B cell (primary cell): ENCODE measurements at regions not wholly inside any gene's neighbourhood (a gene's known extent, or its start where the extent isn't known, plus 50 kb on each side); places are given as distances from the start of the nearest gene placed in this dataset.
"Not testable (repeated sequence)": the region's sequence is repeated elsewhere in the genome, so short reads cannot be mapped to it uniquely, and the experiment has no call there.

Experiments used
- ATAC-seq: fragments of 200-7000 bp; cut with Tn5 transposase; one replicate; pipeline ENCODE4 v1.10.0; 2021; ENCODE audit warnings: low read depth, mild to moderate bottlenecking, moderate number of reproducible peaks, moderate library complexity
- CTCF ChIA-PET: fragments of 350-600 bp; sonication (Branson Sonifier 250); formaldehyde crosslinking; loops from one replicate; lab custom pipeline; 2021; ENCODE audit warnings: antibody characterized with exemption, inconsistent platforms; lab: Charles Lee
- POLR2A ChIA-PET: fragments of 350-600 bp; sonication (Branson Sonifier 250); formaldehyde crosslinking; loops from one replicate; lab custom pipeline; 2021; ENCODE audit warnings: antibody characterized with exemption; lab: Charles Lee
- DNase-seq: peaks from one replicate; pipeline ENCODE4 v3.0.0; 2013
- H2AFZ ChIP-seq: 2 replicates; pipeline ENCODE4 v1.6.1; 2012; ENCODE audit warnings: mild to moderate bottlenecking, low read depth, low read length; ENCODE audit not compliant: insufficient read depth, poor library complexity, severe bottlenecking
- H3K27ac ChIP-seq, 2 donors: 1 replicate in 1 of 2; 2 replicates in 1 of 2; pipeline ENCODE4 v1.5.1; 2012 to 2013; ENCODE audit warnings: low read length in 2 of 2, mild to moderate bottlenecking in 2 of 2, moderate library complexity in 1 of 2
- H3K27me3 ChIP-seq, 4 experiments: fragments of 200-600 bp in 1 of 4; sonication (generic) in 1 of 4; replicated peaks in 1 of 4; 1 replicate in 2 of 4; 2 replicates in 2 of 4; pipeline versions ENCODE4 v1.6.1 to v1.7.0; 2013 to 2016; ENCODE audit warnings: low read length in 3 of 4, mild to moderate bottlenecking in 2 of 4, mixed read lengths in 1 of 4, moderate library complexity in 1 of 4; ENCODE audit not compliant: insufficient read depth in 4 of 4, control insufficient read depth in 3 of 4; ENCODE audit errors: control extremely low read depth in 1 of 4
- H3K36me3 ChIP-seq, 2 experiments: replicated peaks in 1 of 2; 1 replicate in 1 of 2; 2 replicates in 1 of 2; pipeline versions ENCODE4 v1.6.1 to v1.7.1; 2013; ENCODE audit warnings: low read length in 1 of 2; ENCODE audit not compliant: insufficient read depth in 2 of 2, control insufficient read depth in 1 of 2; ENCODE audit errors: control extremely low read depth in 1 of 2, extremely low read depth in 1 of 2
- H3K4me1 ChIP-seq, 2 donors: fragments of 200-600 bp in 1 of 2; sonication (generic) in 1 of 2; 1 replicate in 1 of 2; 2 replicates in 1 of 2; pipeline versions ENCODE4 v1.5.1 to v1.6.1; 2013 to 2017; ENCODE audit warnings: low read length in 2 of 2; ENCODE audit not compliant: control insufficient read depth in 2 of 2, insufficient read depth in 2 of 2
- H3K4me2 ChIP-seq: replicated peaks from 2 replicates; pipeline ENCODE3; 2012; ENCODE audit warnings: mild to moderate bottlenecking, low read depth, low read length; ENCODE audit not compliant: poor library complexity, severe bottlenecking
- H3K4me3 ChIP-seq, 5 experiments: fragments of 200-600 bp in 1 of 5; sonication (generic) in 1 of 5; 1 replicate in 3 of 5; 2 replicates in 2 of 5; pipeline versions ENCODE4 v1.5.1 to v1.7.0; 2011 to 2016; ENCODE audit warnings: low read length in 4 of 5, mild to moderate bottlenecking in 4 of 5, low read depth in 2 of 5, control low read depth in 1 of 5, moderate library complexity in 1 of 5; ENCODE audit not compliant: insufficient read depth in 1 of 5; ENCODE audit errors: control extremely low read depth in 1 of 5, extremely low read depth in 1 of 5
- H3K79me2 ChIP-seq: fragments of 200-600 bp; sonication (generic); one replicate; pipeline ENCODE4 v1.6.0; 2016; ENCODE audit warnings: low read length; ENCODE audit not compliant: control insufficient read depth, insufficient read depth
- H3K9ac ChIP-seq: fragments of 200-600 bp; sonication (generic); 2 replicates; pipeline ENCODE4 v1.6.1; 2017; ENCODE audit warnings: mild to moderate bottlenecking, low read length, moderate library complexity
- H3K9me3 ChIP-seq, 3 donors: one replicate each; pipeline versions ENCODE4 v1.6.1 to v1.7.1; 2013; ENCODE audit warnings: low read length in 2 of 3; ENCODE audit not compliant: control insufficient read depth in 2 of 3, insufficient read depth in 1 of 3; ENCODE audit errors: control extremely low read depth in 1 of 3
- H4K20me1 ChIP-seq: 2 replicates; pipeline ENCODE4 v1.6.0; 2012; ENCODE audit warnings: mild to moderate bottlenecking, low read length; ENCODE audit not compliant: insufficient read depth, control insufficient read depth, poor library complexity, severe bottlenecking
- H3K27ac Mint-ChIP-seq: one replicate; pipeline ENCODE4 v1.8.0; 2021; ENCODE audit warnings: mixed read lengths
- H3K27me3 Mint-ChIP-seq: one replicate; pipeline ENCODE4 v1.8.0; 2021; ENCODE audit warnings: mixed read lengths
- H3K4me1 Mint-ChIP-seq: one replicate; pipeline ENCODE4 v1.8.0; 2021; ENCODE audit warnings: mixed read lengths
- H3K4me3 Mint-ChIP-seq: one replicate; pipeline ENCODE4 v1.8.0; 2021; ENCODE audit warnings: mixed read lengths
- H3K9me3 Mint-ChIP-seq: one replicate; pipeline ENCODE4 v1.8.0; 2022; ENCODE audit warnings: mixed read lengths; ENCODE audit not compliant: insufficient read depth
- EZH2 ChIP-seq: IDR thresholded peaks from 2 replicates; pipeline ENCODE4 v1.6.1; 2012; ENCODE audit warnings: borderline replicate concordance, low read depth, mild to moderate bottlenecking, moderate library complexity, low read length; ENCODE audit not compliant: insufficient read depth, poor library complexity, severe bottlenecking
- WGBS: methylation state at CpG from one replicate; pipeline ENCODE4 v1.1.5; 2013; ENCODE audit warnings: missing lambda C conversion rate; ENCODE audit not compliant: insufficient coverage; 5-methylcytosine and 5-hydroxymethylcytosine counted together
- intact Hi-C: fragments of 100-400 bp; cut with micrococcal nuclease; formaldehyde crosslinking; loops from one replicate; pipeline ENCODE4 v1.10.0; 2022
- TF ChIP-seq, protein P1 (sequence below): fragments of 200-600 bp; IDR thresholded peaks from one replicate; pipeline ENCODE4 v1.8.0; 2022; ENCODE audit warnings: antibody characterized with exemption, mild to moderate bottlenecking

DNA sequence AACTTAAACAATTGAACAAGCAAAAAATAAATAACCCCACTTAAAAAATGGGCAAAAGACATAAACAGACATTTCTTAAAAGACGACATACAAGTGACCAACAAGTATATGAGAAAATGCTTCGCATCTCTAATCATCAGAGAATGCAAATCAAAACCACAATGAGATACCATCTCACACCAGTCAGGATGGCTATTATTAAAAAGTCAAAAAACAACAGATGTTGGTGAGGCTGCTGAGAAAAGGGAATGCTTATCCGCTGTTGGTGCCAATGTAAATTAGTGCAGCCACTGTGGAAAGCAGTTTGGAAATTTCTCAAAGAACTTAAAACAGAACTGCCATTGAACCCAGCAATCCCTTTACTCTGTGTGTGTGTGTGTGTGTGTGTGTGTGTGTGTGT is 122.2 kb upstream of the TGFBR2 start:
- H4K20me1 ChIP-seq, H3K4me3 Mint-ChIP-seq, CTCF ChIA-PET, intact Hi-C loops, ATAC-seq, DNase-seq, H3K27ac Mint-ChIP-seq, H2AFZ ChIP-seq, H3K9me3 Mint-ChIP-seq, H3K9ac ChIP-seq, H3K79me2 ChIP-seq, POLR2A ChIA-PET, H3K4me2 ChIP-seq, H3K4me3 ChIP-seq, H3K27me3 Mint-ChIP-seq, H3K4me1 ChIP-seq, H3K27me3 ChIP-seq, H3K27ac ChIP-seq, H3K36me3 ChIP-seq: not testable (repeated sequence)
- peaks cover 13% of the 10 kb centered on the region for H3K4me1 Mint-ChIP-seq
- peaks cover 5 to 17% (median 6%) of the 10 kb centered on the region in 3 donors for H3K9me3 ChIP-seq
- WGBS, result no CpG with 5 or more reads among the region's 3 CpGs

DNA sequence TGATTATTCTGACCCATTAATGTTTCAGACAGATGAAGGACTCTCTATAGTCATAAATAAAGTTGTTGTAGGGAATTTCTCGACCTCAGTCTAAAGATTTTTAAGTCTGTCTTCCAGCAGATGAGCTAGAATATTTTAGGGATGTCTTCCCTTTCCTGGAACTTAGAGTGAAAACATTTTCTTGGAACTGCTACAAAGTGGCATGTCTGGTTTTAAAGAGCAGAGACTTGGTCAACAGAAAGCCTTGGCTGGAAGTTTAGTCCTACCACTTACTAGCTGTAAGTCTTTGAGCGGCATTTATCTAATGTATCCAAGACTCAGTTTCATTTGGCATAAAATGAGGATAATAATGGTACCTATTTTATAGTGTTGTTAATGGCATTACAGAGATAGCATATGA is 120.0 kb upstream of the TGFBR2 start:
- H3K9me3 ChIP-seq, result peaks cover 5 to 17% (median 11%) of the 10 kb centered on the region in 3 donors
- no peaks in the 10 kb centered on the region for H4K20me1 ChIP-seq
- H3K79me2 ChIP-seq, result no peaks in the 10 kb centered on the region
- DNase-seq (no peak), ATAC-seq (no peak)
- no peaks in the 10 kb centered on the region for H3K27me3 ChIP-seq
- no peak overlapping the region for H3K27ac Mint-ChIP-seq
- H3K4me1 ChIP-seq, result no peaks in the 10 kb centered on the region
- H3K27me3 Mint-ChIP-seq, result no peaks in the 10 kb centered on the region
- H3K4me2 ChIP-seq, result no peak overlapping the region
- H2AFZ ChIP-seq, result no peak overlapping the region
- intact Hi-C loops, result no loop called here
- POLR2A ChIA-PET, result no interaction called here
- CTCF ChIA-PET, result interaction anchor here (1.0 kb wide), 1 partner anchor 24 kb away, joined by 3 read pairs; no protein-coding TSS in a partner anchor
- no peak overlapping the region for H3K9ac ChIP-seq
- WGBS, result 80% methylated on average over 1 of the region's 2 CpGs
- peaks cover 5% of the 10 kb centered on the region for H3K9me3 Mint-ChIP-seq
- TF ChIP-seq, protein P1, sequence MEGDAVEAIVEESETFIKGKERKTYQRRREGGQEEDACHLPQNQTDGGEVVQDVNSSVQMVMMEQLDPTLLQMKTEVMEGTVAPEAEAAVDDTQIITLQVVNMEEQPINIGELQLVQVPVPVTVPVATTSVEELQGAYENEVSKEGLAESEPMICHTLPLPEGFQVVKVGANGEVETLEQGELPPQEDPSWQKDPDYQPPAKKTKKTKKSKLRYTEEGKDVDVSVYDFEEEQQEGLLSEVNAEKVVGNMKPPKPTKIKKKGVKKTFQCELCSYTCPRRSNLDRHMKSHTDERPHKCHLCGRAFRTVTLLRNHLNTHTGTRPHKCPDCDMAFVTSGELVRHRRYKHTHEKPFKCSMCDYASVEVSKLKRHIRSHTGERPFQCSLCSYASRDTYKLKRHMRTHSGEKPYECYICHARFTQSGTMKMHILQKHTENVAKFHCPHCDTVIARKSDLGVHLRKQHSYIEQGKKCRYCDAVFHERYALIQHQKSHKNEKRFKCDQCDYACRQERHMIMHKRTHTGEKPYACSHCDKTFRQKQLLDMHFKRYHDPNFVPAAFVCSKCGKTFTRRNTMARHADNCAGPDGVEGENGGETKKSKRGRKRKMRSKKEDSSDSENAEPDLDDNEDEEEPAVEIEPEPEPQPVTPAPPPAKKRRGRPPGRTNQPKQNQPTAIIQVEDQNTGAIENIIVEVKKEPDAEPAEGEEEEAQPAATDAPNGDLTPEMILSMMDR, result no peak
- TF ChIP-seq EZH2, result no peak
- H3K4me3 Mint-ChIP-seq, result no peak overlapping the region
- peaks cover 4% of the 10 kb centered on the region for H3K4me1 Mint-ChIP-seq
- no peaks in the 10 kb centered on the region for H3K36me3 ChIP-seq
- no peak overlapping the region for H3K27ac ChIP-seq
- H3K4me3 ChIP-seq, result no peak overlapping the region
